Left forelimb (tissue), 1 donor: ENCODE measurements at regions not wholly inside any gene's neighbourhood (a gene's known extent, or its start where the extent isn't known, plus 50 kb on each side); places are given as distances from the start of the nearest gene placed in this dataset.

ENCODE experiments used
- DNase-seq: peaks from one replicate; pipeline ENCODE4 v3.0.0-alpha.2; 2018; ENCODE audit warnings: low spot score

GRCh38 chr3:135800071-135800549 lies 165.4 kb upstream of the PPP2R3A start:
- DNase-seq, result no peak

- DNase-seq, result no peak
Observed at GRCh38 chr3:135801018-135801417, 164.5 kb upstream of the PPP2R3A start.

GRCh38 chr3:135802171-135802570 lies 163.4 kb upstream of the PPP2R3A start:
- no peak for DNase-seq

- DNase-seq, result no peak
Observed at GRCh38 chr3:135803028-135803692, 162.4 kb upstream of the PPP2R3A start.

- DNase-seq, result no peak
Observed at GRCh38 chr3:135805752-135806151, 159.8 kb upstream of the PPP2R3A start.

GRCh38 chr3:135806317-135806716 lies 159.2 kb upstream of the PPP2R3A start:
- no peak for DNase-seq

GRCh38 chr3:135807879-135808278 lies 157.6 kb upstream of the PPP2R3A start:
- no peak for DNase-seq

- DNase-seq, result no peak
Observed at GRCh38 chr3:135809021-135809634, 156.4 kb upstream of the PPP2R3A start.

- no peak for DNase-seq
Observed at GRCh38 chr3:135811651-135812050, 153.9 kb upstream of the PPP2R3A start.

GRCh38 chr3:135812057-135812456 lies 153.5 kb upstream of the PPP2R3A start:
- no peak for DNase-seq

GRCh38 chr3:135834465-135834864 lies 131.1 kb upstream of the PPP2R3A start:
- DNase-seq, result no peak

GRCh38 chr3:135837977-135838631 lies 127.4 kb upstream of the PPP2R3A start:
- DNase-seq, result no peak

GRCh38 chr3:135840436-135840835 lies 125.1 kb upstream of the PPP2R3A start:
- DNase-seq, result no peak

- DNase-seq, result no peak
Observed at GRCh38 chr3:135844386-135844785, 121.1 kb upstream of the PPP2R3A start.

GRCh38 chr3:135848051-135848450 lies 117.5 kb upstream of the PPP2R3A start:
- DNase-seq, result no peak

GRCh38 chr3:135849827-135850226 lies 115.7 kb upstream of the PPP2R3A start:
- DNase-seq, result no peak

- DNase-seq, result no peak
Observed at GRCh38 chr3:135851201-135852081, 114.1 kb upstream of the PPP2R3A start.

- no peak for DNase-seq
Observed at GRCh38 chr3:135853981-135854380, 111.5 kb upstream of the PPP2R3A start.

- DNase-seq, result no peak
Observed at GRCh38 chr3:135860761-135861160, 104.8 kb upstream of the PPP2R3A start.

GRCh38 chr3:135862361-135862760 lies 103.2 kb upstream of the PPP2R3A start:
- no peak for DNase-seq

GRCh38 chr3:135864060-135864459 lies 101.5 kb upstream of the PPP2R3A start:
- DNase-seq, result no peak

- DNase-seq, result no peak
Observed at GRCh38 chr3:135865085-135865484, 100.4 kb upstream of the PPP2R3A start.
